GM18502 (cell line): ENCODE measurements at regions not wholly inside any gene's neighbourhood (a gene's known extent, or its start where the extent isn't known, plus 50 kb on each side); places are given as distances from the start of the nearest gene placed in this dataset.

Experiments
- ATAC-seq: cut with Tn5 transposase; IDR thresholded peaks from one replicate; pipeline ENCODE4 v1.9.1; 2021; ENCODE audit warnings: mild to moderate bottlenecking; ENCODE audit not compliant: unreplicated experiment, poor library complexity

- no peak for ATAC-seq
Observed at GRCh38 chr12:107393043-107393717, 292.4 kb upstream of the PWP1 start.

GRCh38 chr12:107394693-107395092, 290.9 kb upstream of the PWP1 start:
- no peak for ATAC-seq

- ATAC-seq: no peak
Observed at GRCh38 chr12:107395817-107396216, 289.8 kb upstream of the PWP1 start.

GRCh38 chr12:107396991-107397390, 288.6 kb upstream of the PWP1 start:
- ATAC-seq: no peak

GRCh38 chr12:107397890-107398500, 287.6 kb upstream of the PWP1 start:
- ATAC-seq: no peak

GRCh38 chr12:107399046-107399445, 286.6 kb upstream of the PWP1 start:
- ATAC-seq: no peak

- no peak for ATAC-seq
Observed at GRCh38 chr12:107400686-107401447, 284.7 kb upstream of the PWP1 start.

GRCh38 chr12:107402041-107403022, 283.3 kb upstream of the PWP1 start:
- peak; percentile 69 for ATAC-seq

- no peak for ATAC-seq
Observed at GRCh38 chr12:107404981-107405380, 280.6 kb upstream of the PWP1 start.

GRCh38 chr12:107405436-107405835, 280.2 kb upstream of the PWP1 start:
- no peak for ATAC-seq

GRCh38 chr12:107406932-107407331, 278.7 kb upstream of the PWP1 start:
- ATAC-seq: no peak

- no peak for ATAC-seq
Observed at GRCh38 chr12:107411792-107412535, 273.6 kb upstream of the PWP1 start.

- ATAC-seq: no peak
Observed at GRCh38 chr12:107415071-107415470, 270.5 kb upstream of the PWP1 start.

GRCh38 chr12:107415834-107416233, 269.8 kb upstream of the PWP1 start:
- no peak for ATAC-seq

- ATAC-seq: no peak
Observed at GRCh38 chr12:107417004-107417403, 268.6 kb upstream of the PWP1 start.

- no peak for ATAC-seq
Observed at GRCh38 chr12:107418981-107419380, 266.6 kb upstream of the PWP1 start.

- ATAC-seq: no peak
Observed at GRCh38 chr12:107423531-107423930, 262.1 kb upstream of the PWP1 start.

- no peak for ATAC-seq
Observed at GRCh38 chr12:107429006-107429705, 256.4 kb upstream of the PWP1 start.

- no peak for ATAC-seq
Observed at GRCh38 chr12:107431942-107432341, 253.7 kb upstream of the PWP1 start.
